ENCODE measurements at regions not wholly inside any gene's neighbourhood (a gene's known extent, or its start where the extent isn't known, plus 50 kb on each side); places are given as distances from the start of the nearest gene placed in this dataset.

DNA sequence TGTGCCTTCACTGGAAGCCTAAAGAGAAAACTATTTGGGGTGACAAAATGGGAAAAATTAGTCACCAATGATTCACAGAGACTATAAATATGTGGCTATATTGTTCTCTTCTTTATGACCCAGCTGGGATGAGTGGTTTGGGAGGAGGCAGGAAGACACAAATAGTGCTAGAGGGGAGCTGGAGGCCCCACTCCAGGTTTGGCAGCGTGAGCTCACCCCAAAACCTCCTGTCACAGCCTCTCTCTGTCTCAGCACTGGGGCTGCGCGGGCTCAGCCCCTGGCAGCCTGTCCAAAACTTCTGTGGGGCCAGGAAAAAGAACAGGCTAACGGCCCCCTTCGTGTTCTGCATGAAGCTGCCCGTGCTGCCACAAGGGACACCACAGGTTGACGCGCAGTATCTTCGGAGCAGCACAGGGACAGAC lies 73.2 kb upstream of the LCLAT1 start:
- peak; percentile 52 to 77 for DNase-seq (ENCODE audit: low read depth in 2 of 2)
- Histone ChIP-seq H3K9ac (ENCODE audit: insufficient read depth, low read length) (no peak overlapping the region), H3K27me3 (ENCODE audit: control insufficient read depth, insufficient read depth, low read length) (no peaks in the 10 kb centered on the region), H3K27ac (ENCODE audit: insufficient read depth, low read length) (peak overlapping the region; percentile 13), H3K79me2 (ENCODE audit: control insufficient read depth, insufficient read depth, low read length) (no peaks in the 10 kb centered on the region), H3K4me3 (replicated peaks in 1 of 4; ENCODE audit: control extremely low read depth in 1 of 4, insufficient read depth in 1 of 4, low read depth in 3 of 4, low read length in 4 of 4) (no peak overlapping the region), H3K4me2 (ENCODE audit: extremely low read depth, insufficient read depth, low read length) (no peak overlapping the region), H2AFZ (ENCODE audit: low read length) (no peak overlapping the region), H3K4me1 (ENCODE audit: control insufficient read depth, extremely low read depth, insufficient read depth, low read length) (peaks cover 7% of the 10 kb centered on the region), H3K36me3 (ENCODE audit: control insufficient read depth, insufficient read depth, low read length) (no peaks in the 10 kb centered on the region), H4K20me1 (ENCODE audit: control insufficient read depth, extremely low read depth, insufficient read depth, low read length) (no peaks in the 10 kb centered on the region), H3K9me3 (ENCODE audit: control insufficient read depth, insufficient read depth, low read depth, low read length) (no peaks in the 10 kb centered on the region)
- TF ChIP-seq EZH2 (IDR thresholded peaks at IDR 0.05; ENCODE audit: low read length, missing control alignments) = no peak
- TF ChIP-seq, protein P1, sequence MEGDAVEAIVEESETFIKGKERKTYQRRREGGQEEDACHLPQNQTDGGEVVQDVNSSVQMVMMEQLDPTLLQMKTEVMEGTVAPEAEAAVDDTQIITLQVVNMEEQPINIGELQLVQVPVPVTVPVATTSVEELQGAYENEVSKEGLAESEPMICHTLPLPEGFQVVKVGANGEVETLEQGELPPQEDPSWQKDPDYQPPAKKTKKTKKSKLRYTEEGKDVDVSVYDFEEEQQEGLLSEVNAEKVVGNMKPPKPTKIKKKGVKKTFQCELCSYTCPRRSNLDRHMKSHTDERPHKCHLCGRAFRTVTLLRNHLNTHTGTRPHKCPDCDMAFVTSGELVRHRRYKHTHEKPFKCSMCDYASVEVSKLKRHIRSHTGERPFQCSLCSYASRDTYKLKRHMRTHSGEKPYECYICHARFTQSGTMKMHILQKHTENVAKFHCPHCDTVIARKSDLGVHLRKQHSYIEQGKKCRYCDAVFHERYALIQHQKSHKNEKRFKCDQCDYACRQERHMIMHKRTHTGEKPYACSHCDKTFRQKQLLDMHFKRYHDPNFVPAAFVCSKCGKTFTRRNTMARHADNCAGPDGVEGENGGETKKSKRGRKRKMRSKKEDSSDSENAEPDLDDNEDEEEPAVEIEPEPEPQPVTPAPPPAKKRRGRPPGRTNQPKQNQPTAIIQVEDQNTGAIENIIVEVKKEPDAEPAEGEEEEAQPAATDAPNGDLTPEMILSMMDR (conservative IDR thresholded peaks at IDR 0.05 in 1 of 2, IDR thresholded peaks at IDR 0.05 in 1 of 2; ENCODE audit: low read depth in 1 of 2, low read length in 2 of 2) = no peak

DNA sequence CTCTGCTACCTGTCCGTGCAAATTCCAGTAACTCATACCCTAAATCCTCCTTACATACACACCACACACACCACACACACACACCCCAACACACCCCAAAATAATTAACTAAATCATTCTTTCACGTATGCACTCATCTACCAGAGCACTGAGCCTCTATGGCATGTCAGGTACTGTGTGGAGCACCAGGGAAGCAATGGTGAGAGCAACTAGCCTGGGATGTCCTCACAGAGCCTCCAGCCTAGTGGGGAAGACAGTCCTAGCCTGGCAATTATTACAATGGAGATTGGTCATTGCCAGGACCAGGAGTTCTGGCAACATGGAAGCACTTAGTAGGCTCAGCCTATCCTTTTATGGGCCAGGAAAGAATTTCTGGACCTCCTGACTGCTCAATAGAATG lies 72.7 kb upstream of the LCLAT1 start:
- Histone ChIP-seq H3K27me3 (ENCODE audit: control insufficient read depth, insufficient read depth, low read length) (no peaks in the 10 kb centered on the region), H3K9ac (ENCODE audit: insufficient read depth, low read length) (no peak overlapping the region), H3K4me3 (replicated peaks in 1 of 4; ENCODE audit: control extremely low read depth in 1 of 4, insufficient read depth in 1 of 4, low read depth in 3 of 4, low read length in 4 of 4) (no peak overlapping the region), H3K4me1 (ENCODE audit: control insufficient read depth, extremely low read depth, insufficient read depth, low read length) (peaks cover 5% of the 10 kb centered on the region), H3K9me3 (ENCODE audit: control insufficient read depth, insufficient read depth, low read depth, low read length) (no peaks in the 10 kb centered on the region), H3K27ac (ENCODE audit: insufficient read depth, low read length) (no peak overlapping the region), H3K79me2 (ENCODE audit: control insufficient read depth, insufficient read depth, low read length) (no peaks in the 10 kb centered on the region), H3K4me2 (ENCODE audit: extremely low read depth, insufficient read depth, low read length) (no peak overlapping the region), H3K36me3 (ENCODE audit: control insufficient read depth, insufficient read depth, low read length) (no peaks in the 10 kb centered on the region), H4K20me1 (ENCODE audit: control insufficient read depth, extremely low read depth, insufficient read depth, low read length) (no peaks in the 10 kb centered on the region), H2AFZ (ENCODE audit: low read length) (no peak overlapping the region)
- DNase-seq (ENCODE audit: low read depth in 2 of 2) = no peak
- TF ChIP-seq, protein P1 (conservative IDR thresholded peaks at IDR 0.05 in 1 of 2, IDR thresholded peaks at IDR 0.05 in 1 of 2; ENCODE audit: low read depth in 1 of 2, low read length in 2 of 2) = no peak
- no peak for TF ChIP-seq EZH2 (IDR thresholded peaks at IDR 0.05; ENCODE audit: low read length, missing control alignments)

DNA sequence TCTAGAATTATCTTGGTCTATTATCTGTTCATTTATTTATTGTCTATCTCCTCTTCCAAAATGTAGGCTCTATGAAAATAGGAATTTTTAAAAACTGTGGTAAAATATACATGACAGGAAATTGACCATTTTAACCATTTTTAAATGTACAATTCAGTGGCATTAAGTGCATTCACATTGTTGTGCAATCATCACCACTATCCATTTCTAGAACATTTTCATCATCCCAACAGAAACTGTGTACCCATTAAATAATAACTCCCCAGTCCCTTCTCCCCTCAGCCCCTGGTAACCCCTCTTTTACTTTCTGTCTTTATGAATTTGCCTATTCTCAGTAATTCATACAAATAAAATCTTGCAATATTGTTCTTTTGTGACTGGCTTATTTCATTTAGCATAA lies 71.1 kb upstream of the LCLAT1 start:
- no peaks in the 10 kb centered on the region for H4K20me1 ChIP-seq (ENCODE audit: control insufficient read depth, extremely low read depth, insufficient read depth, low read length)

More for the DNA sequence above, 71.1 kb upstream of the LCLAT1 start:
- Histone ChIP-seq H3K4me3 (replicated peaks in 1 of 4; ENCODE audit: control extremely low read depth in 1 of 4, insufficient read depth in 1 of 4, low read depth in 3 of 4, low read length in 4 of 4) (no peak overlapping the region), H2AFZ (ENCODE audit: low read length) (no peak overlapping the region), H3K9ac (ENCODE audit: insufficient read depth, low read length) (no peak overlapping the region), H3K79me2 (ENCODE audit: control insufficient read depth, insufficient read depth, low read length) (no peaks in the 10 kb centered on the region), H3K4me2 (ENCODE audit: extremely low read depth, insufficient read depth, low read length) (no peak overlapping the region), H3K27me3 (ENCODE audit: control insufficient read depth, insufficient read depth, low read length) (no peaks in the 10 kb centered on the region), H3K27ac (ENCODE audit: insufficient read depth, low read length) (no peak overlapping the region), H3K4me1 (ENCODE audit: control insufficient read depth, extremely low read depth, insufficient read depth, low read length) (peaks cover 5% of the 10 kb centered on the region), H3K36me3 (ENCODE audit: control insufficient read depth, insufficient read depth, low read length) (no peaks in the 10 kb centered on the region), H3K9me3 (ENCODE audit: control insufficient read depth, insufficient read depth, low read depth, low read length) (no peaks in the 10 kb centered on the region)
- no peak for DNase-seq (ENCODE audit: low read depth in 2 of 2)
- TF ChIP-seq EZH2 (IDR thresholded peaks at IDR 0.05; ENCODE audit: low read length, missing control alignments) = no peak
- TF ChIP-seq, protein P1 (conservative IDR thresholded peaks at IDR 0.05 in 1 of 2, IDR thresholded peaks at IDR 0.05 in 1 of 2; ENCODE audit: low read depth in 1 of 2, low read length in 2 of 2) = no peak
